DMS153 treated with DMSO at 0.1 percent for 48 hours (cell line): ENCODE measurements at regions not wholly inside any gene's neighbourhood (a gene's known extent, or its start where the extent isn't known, plus 50 kb on each side); places are given as distances from the start of the nearest gene placed in this dataset.

Source experiments
- DNase-seq: peaks from one replicate; lab custom pipeline; 2025; ENCODE audit not compliant: unreplicated experiment; lab: John Stamatoyannopoulos, UW

- no peak for DNase-seq
Observed at GRCh38 chr21:43304621-43305335, 122.2 kb downstream of the SIK1 start.

DNA sequence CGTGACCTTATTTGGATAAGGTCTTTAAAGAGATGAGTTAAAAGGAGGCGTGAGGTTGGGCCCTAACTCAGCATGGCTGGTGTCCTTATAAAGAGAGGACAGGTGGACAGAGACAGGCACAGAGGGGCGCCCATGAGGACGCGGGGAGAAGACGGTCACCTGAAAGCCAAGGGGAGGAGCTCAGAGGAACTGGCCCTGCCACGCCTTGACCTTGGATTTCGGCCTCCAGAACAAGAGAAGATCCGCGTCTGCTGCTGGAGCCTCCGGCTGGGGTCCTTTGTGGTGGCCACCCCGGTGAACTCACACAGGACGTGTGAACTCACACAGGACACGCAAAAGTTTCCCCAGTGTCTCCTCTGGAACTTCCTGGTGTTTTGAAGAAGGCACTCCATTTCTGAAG is 122.7 kb downstream of the SIK1 start:
- no peak for DNase-seq

GRCh38 chr21:43303275-43304178 is 123.4 kb downstream of the SIK1 start:
- no peak for DNase-seq

GRCh38 chr21:43302769-43303168 is 124.2 kb downstream of the SIK1 start:
- DNase-seq = no peak

GRCh38 chr21:43302062-43302700 is 124.8 kb downstream of the SIK1 start:
- no peak for DNase-seq

GRCh38 chr21:43301409-43302061 is 125.4 kb downstream of the SIK1 start:
- DNase-seq = no peak

GRCh38 chr21:43300496-43301408 is 126.2 kb downstream of the SIK1 start:
- no peak for DNase-seq

DNA sequence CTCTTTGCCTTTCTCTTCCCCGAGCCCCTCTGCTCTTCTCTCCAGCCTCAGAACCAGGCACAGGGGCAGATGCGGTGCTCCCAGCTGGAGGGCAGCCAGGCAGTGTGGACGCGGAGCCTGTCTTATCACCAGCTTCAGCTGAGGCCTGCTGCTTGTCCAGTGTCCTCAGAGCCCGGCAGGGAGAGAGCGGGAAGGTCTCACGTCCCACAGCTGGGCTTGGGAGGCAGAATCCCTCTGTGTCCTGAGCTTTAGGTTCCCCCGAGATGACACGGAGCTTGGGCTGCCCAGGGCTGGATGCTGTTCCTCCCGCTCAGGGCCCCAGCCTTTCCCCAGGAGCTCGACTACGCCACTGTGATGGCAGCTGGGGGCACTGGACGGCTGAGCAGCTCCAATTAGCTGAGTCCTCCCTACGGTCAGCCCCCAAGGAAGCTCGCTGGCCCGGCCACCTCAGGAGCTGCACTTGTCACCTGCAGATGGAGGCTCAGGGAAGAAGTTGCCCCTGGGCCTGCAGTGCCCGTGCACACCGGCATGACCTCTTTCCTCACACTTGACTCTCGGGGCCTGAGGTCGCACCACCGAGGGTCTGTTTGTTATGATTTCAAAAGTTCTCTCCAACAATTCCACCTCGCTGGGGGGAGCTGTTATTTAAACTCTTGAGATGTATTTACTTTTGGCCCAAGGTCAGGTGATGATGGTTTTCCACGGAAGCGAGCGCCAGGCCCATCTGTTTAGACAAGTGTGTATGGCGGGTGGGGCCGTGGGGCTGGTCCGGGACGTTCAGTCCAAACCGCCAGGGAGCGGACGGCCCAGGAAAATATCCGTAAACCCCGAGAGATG is 127.3 kb downstream of the SIK1 start:
- DNase-seq = no peak

DNA sequence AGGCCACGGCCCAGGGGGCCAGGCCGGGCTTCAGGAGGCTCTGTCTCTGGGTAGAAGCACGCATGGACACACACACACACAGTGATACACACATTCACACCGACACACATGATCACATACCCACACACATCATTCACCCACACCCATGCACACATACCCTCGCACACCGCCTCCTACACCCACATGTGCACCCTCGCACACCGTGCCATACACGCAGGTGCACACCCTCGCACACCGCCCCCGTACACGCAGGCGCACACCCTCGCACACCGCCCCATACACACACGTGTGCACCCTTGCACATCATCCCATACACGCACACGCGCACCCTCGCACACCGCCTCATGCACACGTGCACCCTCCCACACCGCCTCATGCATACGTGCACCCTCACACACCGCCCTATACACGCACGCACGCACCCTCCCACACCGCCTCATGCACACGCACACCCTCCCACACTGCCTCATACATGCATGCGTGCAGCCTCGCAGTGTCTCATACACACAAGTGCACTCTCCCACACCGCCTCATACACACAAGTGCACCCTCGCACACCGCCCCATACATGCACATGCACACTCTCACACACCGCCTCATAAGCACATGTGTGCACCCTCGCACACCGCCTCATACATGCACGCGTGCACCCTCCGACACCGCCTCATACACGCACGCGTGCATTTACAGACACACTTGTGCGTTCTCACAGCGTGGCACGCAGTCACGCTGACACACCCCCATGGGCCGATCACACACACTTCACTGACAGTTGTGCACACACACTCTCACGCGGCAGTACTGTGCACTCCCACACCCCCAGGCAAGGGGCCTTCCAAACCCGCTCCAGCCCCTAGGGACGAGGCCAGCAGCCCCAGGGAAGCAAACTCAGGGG is 128.1 kb downstream of the SIK1 start:
- DNase-seq = no peak

DNA sequence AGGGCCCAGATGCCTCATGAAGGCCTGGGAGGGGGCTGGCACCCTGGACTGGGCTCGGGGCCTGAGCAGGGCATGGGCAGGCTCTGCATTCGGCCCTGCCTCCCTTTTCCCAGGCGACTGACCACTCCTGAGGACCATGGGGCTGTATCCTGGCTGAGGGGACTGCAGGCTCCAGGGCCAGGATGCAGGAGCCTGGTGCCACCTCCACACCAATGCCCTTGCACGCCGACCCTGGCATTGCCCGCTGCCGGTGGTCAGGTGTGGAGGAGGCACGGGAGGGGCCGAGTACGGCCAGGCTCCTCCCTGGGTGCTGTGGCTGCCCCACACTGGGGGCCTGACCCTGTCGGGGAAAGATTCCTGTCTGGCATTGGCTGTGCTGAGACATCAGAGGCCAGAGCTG is 128.9 kb downstream of the SIK1 start:
- no peak for DNase-seq

GRCh38 chr21:43297391-43297981 is 128.7 kb downstream of the CRYAA start:
- DNase-seq = no peak

GRCh38 chr21:43295066-43295958 is 126.5 kb downstream of the CRYAA start:
- DNase-seq = no peak

DNA sequence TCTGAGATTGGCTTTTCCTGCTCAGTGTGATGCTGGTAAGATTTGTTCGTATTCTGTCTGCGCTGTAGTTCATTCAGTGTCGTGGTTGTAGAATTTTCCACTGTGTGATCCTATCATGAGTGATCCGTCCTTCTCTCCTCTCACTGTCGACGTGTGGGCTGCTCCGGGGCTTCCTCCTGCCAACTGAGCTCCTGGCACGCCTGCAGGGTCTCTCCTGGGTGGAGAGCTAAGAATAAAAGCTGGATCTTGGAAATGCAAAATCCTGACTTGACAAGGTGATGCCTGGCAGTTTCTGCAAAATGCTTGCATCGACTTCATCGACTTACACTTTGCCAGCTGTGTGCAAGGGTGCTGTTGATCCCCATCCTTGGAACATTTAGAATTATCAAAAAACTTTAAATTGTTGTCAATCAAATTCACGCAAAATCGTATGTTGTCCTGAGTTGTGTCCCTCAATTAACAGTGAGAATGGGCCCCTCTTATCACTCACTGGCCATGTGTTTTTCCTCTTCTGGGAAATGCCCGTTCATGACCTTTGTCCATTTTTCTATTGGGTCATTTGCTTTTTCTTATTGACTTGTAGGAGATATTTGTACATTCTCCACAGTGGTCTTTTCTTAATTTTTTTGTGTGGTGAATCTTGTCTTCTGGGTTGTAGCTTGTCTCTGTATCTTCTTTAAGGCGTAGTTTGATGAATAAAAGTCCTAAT is 125.5 kb downstream of the CRYAA start:
- DNase-seq = no peak

DNA sequence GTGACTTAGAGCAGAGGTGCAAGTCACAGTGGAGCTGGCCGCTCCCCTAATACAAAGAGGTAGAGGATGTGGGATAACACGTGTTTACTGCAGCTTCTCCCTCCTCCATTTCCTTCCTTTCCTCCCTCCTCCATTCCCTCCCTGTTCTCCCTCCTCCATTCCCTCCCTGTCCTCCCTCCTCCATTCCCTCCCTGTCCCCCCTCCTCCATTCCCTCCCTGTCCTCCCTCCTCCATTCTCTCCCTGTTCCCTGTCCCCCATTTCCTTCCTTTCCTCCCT is 124.0 kb downstream of the CRYAA start:
- DNase-seq = no peak

GRCh38 chr21:43292041-43292865 is 123.4 kb downstream of the CRYAA start:
- DNase-seq = no peak
